ENCODE measurements at regions not wholly inside any gene's neighbourhood (a gene's known extent, or its start where the extent isn't known, plus 50 kb on each side); places are given as distances from the start of the nearest gene placed in this dataset.

DNA sequence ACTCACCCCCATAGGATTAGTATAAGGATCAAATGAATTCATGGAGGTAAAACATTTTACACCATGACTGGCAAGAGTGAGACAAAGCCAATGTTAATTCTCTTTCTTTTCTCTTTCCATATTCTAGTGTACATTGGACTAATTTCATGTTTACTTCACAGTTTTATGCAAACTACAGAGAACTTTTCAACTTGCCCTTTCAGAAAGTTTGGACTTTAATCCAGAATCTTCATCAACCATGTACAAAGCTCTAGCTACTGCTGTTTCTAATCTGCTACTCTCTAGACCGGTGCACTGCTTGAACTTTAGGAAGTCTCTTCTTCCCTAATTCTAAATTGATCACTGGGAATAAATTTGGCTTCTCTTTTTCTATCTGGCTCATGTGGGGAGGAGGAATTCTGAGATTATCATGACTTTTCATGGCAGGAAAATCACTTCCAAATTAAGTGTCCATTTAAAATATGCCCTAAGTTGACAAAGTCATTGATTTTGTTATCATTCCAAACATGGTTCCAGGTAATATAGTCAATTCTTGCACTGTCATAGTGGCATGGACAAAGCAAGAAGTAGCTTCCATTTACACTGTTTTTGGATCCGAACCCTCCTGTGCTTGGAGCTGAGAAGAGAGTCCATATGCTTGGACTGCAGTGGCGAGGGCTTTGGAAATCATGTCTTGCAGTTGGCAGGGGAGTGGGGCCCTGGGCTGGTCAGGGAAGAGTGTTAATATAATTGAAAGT, 903.3 kb downstream of the CCSER2 start:
- no peak overlapping the region for H3K4me3 ChIP-seq (ENCODE audit: low read depth, low read length)
- TF ChIP-seq CTCF (IDR thresholded peaks at IDR 0.05; ENCODE audit: low read depth, low read length) (no peak), POLR2A (IDR thresholded peaks at IDR 0.05; ENCODE audit: extremely low read depth, insufficient read length) (no peak), MYC (IDR thresholded peaks at IDR 0.05; ENCODE audit: low read depth, low read length) (no peak), MAX (IDR thresholded peaks at IDR 0.05; ENCODE audit: low read depth, low read length) (no peak)
- no peak for DNase-seq (ENCODE audit: low read depth)

DNA sequence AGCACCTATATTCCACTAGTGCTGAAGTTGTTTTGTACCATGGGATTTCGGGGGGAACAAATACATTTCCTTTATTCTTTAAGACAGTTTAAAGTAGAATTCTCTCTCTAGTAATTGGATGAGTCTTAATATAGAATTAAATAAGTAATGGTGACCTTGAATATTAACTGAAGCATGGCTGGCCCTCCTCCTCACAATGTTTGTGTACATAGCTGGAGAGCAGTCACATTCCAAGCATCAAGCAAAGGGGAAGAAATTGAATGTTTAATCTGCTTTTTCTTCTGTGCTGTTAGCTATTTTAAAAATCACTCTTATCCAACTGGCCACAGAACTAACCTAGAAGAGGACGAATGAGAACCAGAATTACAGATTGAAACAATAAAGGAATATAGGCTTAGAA, 906.9 kb downstream of the CCSER2 start:
- no peak overlapping the region for H3K4me3 ChIP-seq (ENCODE audit: low read depth, low read length)
- TF ChIP-seq MAX (IDR thresholded peaks at IDR 0.05; ENCODE audit: low read depth, low read length) = no peak
- TF ChIP-seq POLR2A (IDR thresholded peaks at IDR 0.05; ENCODE audit: extremely low read depth, insufficient read length) = no peak
- no peak for TF ChIP-seq CTCF (IDR thresholded peaks at IDR 0.05; ENCODE audit: low read depth, low read length)
- no peak for TF ChIP-seq MYC (IDR thresholded peaks at IDR 0.05; ENCODE audit: low read depth, low read length)
- DNase-seq (ENCODE audit: low read depth) = no peak

DNA sequence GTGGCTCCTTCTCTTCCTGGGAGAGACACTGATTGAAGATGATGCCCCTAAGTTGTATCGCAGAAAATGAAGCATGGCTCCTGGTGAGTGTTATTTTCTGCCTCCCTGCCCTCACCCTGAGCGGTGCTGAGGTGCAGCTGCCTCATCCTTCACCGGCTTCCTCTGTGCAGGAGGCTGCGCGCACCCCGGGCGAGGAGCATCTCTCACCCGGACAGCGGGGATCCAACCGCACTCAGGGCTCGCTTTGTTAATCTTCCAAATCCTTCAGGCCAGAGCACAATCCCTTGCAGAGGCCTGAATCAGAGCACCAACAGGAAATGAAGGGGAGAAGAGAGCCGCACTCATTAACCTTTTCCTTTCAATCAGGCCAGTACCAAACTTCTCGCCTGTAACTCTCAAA, 910.3 kb downstream of the CCSER2 start:
- DNase-seq (ENCODE audit: low read depth) = no peak
- TF ChIP-seq POLR2A (IDR thresholded peaks at IDR 0.05; ENCODE audit: extremely low read depth, insufficient read length) (no peak), MYC (IDR thresholded peaks at IDR 0.05; ENCODE audit: low read depth, low read length) (no peak), CTCF (IDR thresholded peaks at IDR 0.05; ENCODE audit: low read depth, low read length) (no peak), MAX (IDR thresholded peaks at IDR 0.05; ENCODE audit: low read depth, low read length) (no peak)
- H3K4me3 ChIP-seq (ENCODE audit: low read depth, low read length) = no peak overlapping the region

DNA sequence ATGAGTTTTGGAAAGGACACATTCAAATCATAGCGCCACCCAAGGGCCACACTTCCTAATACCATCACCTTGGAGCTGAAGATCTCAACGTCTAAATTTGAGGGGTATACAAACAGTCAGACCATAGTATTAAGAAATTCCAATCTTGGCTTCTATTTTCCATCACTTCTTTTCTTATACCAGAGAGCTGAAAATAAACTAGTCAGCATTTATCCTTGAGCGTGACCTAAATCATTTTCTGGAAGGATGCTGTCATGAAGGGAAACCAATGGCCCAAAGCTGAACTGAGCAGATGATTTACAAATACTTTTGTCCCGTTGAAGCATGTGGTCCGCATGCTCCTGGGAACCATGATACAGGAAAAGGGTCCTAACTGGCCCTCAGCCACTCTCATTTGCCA, 921.9 kb downstream of the CCSER2 start:
- no peak for TF ChIP-seq MAX (IDR thresholded peaks at IDR 0.05; ENCODE audit: low read depth, low read length)
- no peak for TF ChIP-seq MYC (IDR thresholded peaks at IDR 0.05; ENCODE audit: low read depth, low read length)
- TF ChIP-seq CTCF (IDR thresholded peaks at IDR 0.05; ENCODE audit: low read depth, low read length) = no peak
- no peak for TF ChIP-seq POLR2A (IDR thresholded peaks at IDR 0.05; ENCODE audit: extremely low read depth, insufficient read length)
- no peak overlapping the region for H3K4me3 ChIP-seq (ENCODE audit: low read depth, low read length)
- DNase-seq (ENCODE audit: low read depth) = no peak

- no peak for TF ChIP-seq POLR2A (IDR thresholded peaks at IDR 0.05; ENCODE audit: extremely low read depth, insufficient read length)
- no peak for TF ChIP-seq MAX (IDR thresholded peaks at IDR 0.05; ENCODE audit: low read depth, low read length)
- no peak for TF ChIP-seq CTCF (IDR thresholded peaks at IDR 0.05; ENCODE audit: low read depth, low read length)
- no peak for TF ChIP-seq MYC (IDR thresholded peaks at IDR 0.05; ENCODE audit: low read depth, low read length)
- DNase-seq (ENCODE audit: low read depth) = no peak
- no peak overlapping the region for H3K4me3 ChIP-seq (ENCODE audit: low read depth, low read length)
Measured at GRCh38 chr10:85256481-85256880, 928.1 kb downstream of the CCSER2 start.
